IPS-20b (cell line): ENCODE measurements at regions not wholly inside any gene's neighbourhood (a gene's known extent, or its start where the extent isn't known, plus 50 kb on each side); places are given as distances from the start of the nearest gene placed in this dataset.

ENCODE experiments used
- H3K27ac ChIP-seq: one replicate; pipeline ENCODE4 v1.5.1; 2013; ENCODE audit warnings: low read length
- H3K27me3 ChIP-seq: 2 replicates; pipeline ENCODE4 v1.6.1; 2013; ENCODE audit warnings: mild to moderate bottlenecking, low read length, inconsistent platforms; ENCODE audit not compliant: insufficient read depth
- H3K36me3 ChIP-seq: 2 replicates; pipeline ENCODE4 v1.6.1; 2013; ENCODE audit warnings: low read depth, mild to moderate bottlenecking, inconsistent platforms, low read length, moderate library complexity; ENCODE audit not compliant: insufficient read depth
- H3K4me1 ChIP-seq: 2 replicates; pipeline ENCODE4 v1.6.1; 2013; ENCODE audit warnings: mild to moderate bottlenecking, control low read depth, inconsistent platforms, low read length, moderate library complexity; ENCODE audit not compliant: insufficient read depth
- H3K4me3 ChIP-seq: 2 replicates; pipeline ENCODE4 v1.5.1; 2013; ENCODE audit warnings: mild to moderate bottlenecking, low read length, inconsistent platforms
- H3K9ac ChIP-seq: 2 replicates; pipeline ENCODE4 v1.6.1; 2013; ENCODE audit warnings: low read depth, mild to moderate bottlenecking, inconsistent platforms, low read length, moderate library complexity
- H3K9me3 ChIP-seq: 2 replicates; pipeline ENCODE4 v1.6.1; 2013; ENCODE audit warnings: mild to moderate bottlenecking, low read depth, low read length, inconsistent platforms; ENCODE audit not compliant: insufficient read depth

- Histone ChIP-seq H3K9me3 (no peaks in the 10 kb centered on the region; the same call in 1 of the 2 replicates), H3K4me1 (no peaks in the 10 kb centered on the region), H3K27me3 (no peaks in the 10 kb centered on the region), H3K36me3 (no peaks in the 10 kb centered on the region), H3K27ac (no peak overlapping the region), H3K4me3 (no peak overlapping the region), H3K9ac (no peak overlapping the region)
Measured at GRCh38 chr10:80751940-80752339, 214.2 kb downstream of the SH2D4B start.

GRCh38 chr10:80753612-80754011 is 215.9 kb downstream of the SH2D4B start:
- Histone ChIP-seq H3K27me3 (no peaks in the 10 kb centered on the region), H3K4me3 (no peak overlapping the region), H3K9me3 (no peaks in the 10 kb centered on the region; the same call in 1 of the 2 replicates), H3K9ac (no peak overlapping the region), H3K36me3 (no peaks in the 10 kb centered on the region), H3K27ac (no peak overlapping the region), H3K4me1 (no peaks in the 10 kb centered on the region)

GRCh38 chr10:80755893-80756292 is 218.2 kb downstream of the SH2D4B start:
- Histone ChIP-seq H3K9me3 (no peaks in the 10 kb centered on the region), H3K4me3 (no peak overlapping the region), H3K27me3 (no peaks in the 10 kb centered on the region)

GRCh38 chr10:80759693-80760092 is 222.0 kb downstream of the SH2D4B start:
- Histone ChIP-seq H3K27me3 (no peaks in the 10 kb centered on the region), H3K4me1 (no peaks in the 10 kb centered on the region), H3K9me3 (no peaks in the 10 kb centered on the region), H3K9ac (no peak overlapping the region), H3K4me3 (no peak overlapping the region), H3K27ac (no peak overlapping the region), H3K36me3 (no peaks in the 10 kb centered on the region)

More at GRCh38 chr10:80755893-80756292, 218.2 kb downstream of the SH2D4B start:
- Histone ChIP-seq H3K9ac (no peak overlapping the region), H3K27ac (no peak overlapping the region), H3K36me3 (no peaks in the 10 kb centered on the region), H3K4me1 (no peaks in the 10 kb centered on the region)

GRCh38 chr10:80760914-80761371 is 223.2 kb downstream of the SH2D4B start:
- Histone ChIP-seq H3K9me3 (no peaks in the 10 kb centered on the region), H3K4me3 (no peak overlapping the region), H3K9ac (no peak overlapping the region), H3K27ac (no peak overlapping the region), H3K36me3 (no peaks in the 10 kb centered on the region), H3K27me3 (no peaks in the 10 kb centered on the region), H3K4me1 (no peaks in the 10 kb centered on the region)

- Histone ChIP-seq H3K27ac (no peak overlapping the region), H3K4me1 (no peaks in the 10 kb centered on the region), H3K4me3 (no peak overlapping the region), H3K36me3 (no peaks in the 10 kb centered on the region), H3K27me3 (no peaks in the 10 kb centered on the region), H3K9ac (no peak overlapping the region), H3K9me3 (no peaks in the 10 kb centered on the region)
Measured at GRCh38 chr10:80767963-80768362, 230.3 kb downstream of the SH2D4B start.

GRCh38 chr10:80769700-80770160 is 232.0 kb downstream of the SH2D4B start:
- no peak overlapping the region for H3K4me3 ChIP-seq
- H3K27ac ChIP-seq: no peak overlapping the region
- no peaks in the 10 kb centered on the region for H3K36me3 ChIP-seq
- no peaks in the 10 kb centered on the region for H3K27me3 ChIP-seq
- no peak overlapping the region for H3K9ac ChIP-seq
- H3K4me1 ChIP-seq: no peaks in the 10 kb centered on the region
- H3K9me3 ChIP-seq: no peaks in the 10 kb centered on the region

- Histone ChIP-seq H3K9me3 (no peaks in the 10 kb centered on the region), H3K4me3 (no peak overlapping the region), H3K36me3 (no peaks in the 10 kb centered on the region), H3K27ac (no peak overlapping the region), H3K4me1 (no peaks in the 10 kb centered on the region), H3K27me3 (no peaks in the 10 kb centered on the region), H3K9ac (no peak overlapping the region)
Measured at GRCh38 chr10:80770239-80770638, 232.5 kb downstream of the SH2D4B start.

- Histone ChIP-seq H3K9me3 (no peaks in the 10 kb centered on the region), H3K4me3 (no peak overlapping the region), H3K9ac (no peak overlapping the region), H3K36me3 (no peaks in the 10 kb centered on the region), H3K27me3 (no peaks in the 10 kb centered on the region), H3K27ac (no peak overlapping the region), H3K4me1 (no peaks in the 10 kb centered on the region)
Measured at GRCh38 chr10:80771285-80771684, 233.6 kb downstream of the SH2D4B start.

GRCh38 chr10:80771902-80772555 is 234.3 kb downstream of the SH2D4B start:
- Histone ChIP-seq H3K9ac (no peak overlapping the region), H3K9me3 (no peaks in the 10 kb centered on the region), H3K4me1 (no peaks in the 10 kb centered on the region), H3K27me3 (no peaks in the 10 kb centered on the region), H3K36me3 (no peaks in the 10 kb centered on the region), H3K27ac (no peak overlapping the region), H3K4me3 (no peak overlapping the region)

- no peak overlapping the region for H3K9ac ChIP-seq
- no peaks in the 10 kb centered on the region for H3K4me1 ChIP-seq
- H3K36me3 ChIP-seq: no peaks in the 10 kb centered on the region
- no peak overlapping the region for H3K27ac ChIP-seq
- no peak overlapping the region for H3K4me3 ChIP-seq
- no peaks in the 10 kb centered on the region for H3K9me3 ChIP-seq
- H3K27me3 ChIP-seq: no peaks in the 10 kb centered on the region
Measured at GRCh38 chr10:80772596-80772995, 234.9 kb downstream of the SH2D4B start.

GRCh38 chr10:80784695-80785094 is 247.0 kb downstream of the SH2D4B start:
- Histone ChIP-seq H3K9ac (no peak overlapping the region), H3K9me3 (no peaks in the 10 kb centered on the region), H3K4me3 (no peak overlapping the region), H3K27me3 (no peaks in the 10 kb centered on the region), H3K4me1 (no peaks in the 10 kb centered on the region), H3K27ac (no peak overlapping the region), H3K36me3 (no peaks in the 10 kb centered on the region)
